ENCODE measurements at regions not wholly inside any gene's neighbourhood (a gene's known extent, or its start where the extent isn't known, plus 50 kb on each side); places are given as distances from the start of the nearest gene placed in this dataset.
"Not testable (repeated sequence)": the region's sequence is repeated elsewhere in the genome, so short reads cannot be mapped to it uniquely, and the experiment has no call there.

GRCh38 chr13:73520135-73520534, 461.3 kb downstream of the KLF5 start:
- not testable (repeated sequence) for H3K36me3 Mint-ChIP-seq (ENCODE audit: low read depth); H3K27me3 Mint-ChIP-seq (ENCODE audit: insufficient read depth); H3K9me3 Mint-ChIP-seq; H3K27ac Mint-ChIP-seq; DNase-seq (ENCODE audit: low spot score)
- H3K4me3 Mint-ChIP-seq, result peak overlapping the region; percentile 65
- peaks cover 22% of the 10 kb centered on the region for H3K4me1 Mint-ChIP-seq (ENCODE audit: low read depth)
- intact Hi-C loops (cut with micrococcal nuclease), result loop anchor here (2.0 kb wide), 1 partner anchor 195 kb away; no protein-coding TSS in a partner anchor

- intact Hi-C loops (cut with micrococcal nuclease), result loop anchor here (2.0 kb wide), 1 partner anchor 195 kb away; no protein-coding TSS in a partner anchor
- H3K9me3 Mint-ChIP-seq, result no peaks in the 10 kb centered on the region
- DNase-seq (ENCODE audit: low spot score), result no peak
- peaks cover 22% of the 10 kb centered on the region for H3K4me1 Mint-ChIP-seq (ENCODE audit: low read depth)
- H3K4me3 Mint-ChIP-seq, result no peak overlapping the region
- H3K36me3 Mint-ChIP-seq (ENCODE audit: low read depth), result no peaks in the 10 kb centered on the region
- H3K27ac Mint-ChIP-seq, result no peak overlapping the region
- H3K27me3 Mint-ChIP-seq (ENCODE audit: insufficient read depth), result no peaks in the 10 kb centered on the region
Measured at GRCh38 chr13:73519396-73520116, 460.8 kb downstream of the KLF5 start.

DNA sequence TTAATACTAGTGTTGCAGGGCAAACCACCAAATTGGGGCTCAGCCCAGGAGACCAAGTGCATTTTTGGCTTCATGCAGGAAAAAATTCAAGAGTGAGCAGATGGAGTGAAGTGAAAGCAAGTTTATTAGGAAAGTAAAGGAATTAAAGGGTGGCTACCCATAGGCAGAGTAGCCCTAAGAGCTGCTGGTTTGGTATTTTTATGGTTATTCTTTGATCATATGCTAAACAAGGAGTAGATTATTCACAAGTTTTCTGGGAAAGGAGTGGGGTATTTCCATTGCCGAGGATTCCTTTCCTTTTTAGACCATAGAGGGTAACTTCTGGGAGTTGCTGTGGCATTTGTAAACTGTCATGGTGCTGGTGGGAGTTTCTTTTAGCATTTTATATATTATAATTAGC, 459.0 kb downstream of the KLF5 start:
- no peaks in the 10 kb centered on the region for H3K9me3 Mint-ChIP-seq
- peaks cover 6% of the 10 kb centered on the region for H3K27me3 Mint-ChIP-seq (ENCODE audit: insufficient read depth)
- DNase-seq (ENCODE audit: low spot score), result no peak
- no peaks in the 10 kb centered on the region for H3K36me3 Mint-ChIP-seq (ENCODE audit: low read depth)
- no peak overlapping the region for H3K4me3 Mint-ChIP-seq
- H3K27ac Mint-ChIP-seq, result no peak overlapping the region
- intact Hi-C loops (cut with micrococcal nuclease), result no loop called here
- H3K4me1 Mint-ChIP-seq (ENCODE audit: low read depth), result peaks cover 22% of the 10 kb centered on the region

DNA sequence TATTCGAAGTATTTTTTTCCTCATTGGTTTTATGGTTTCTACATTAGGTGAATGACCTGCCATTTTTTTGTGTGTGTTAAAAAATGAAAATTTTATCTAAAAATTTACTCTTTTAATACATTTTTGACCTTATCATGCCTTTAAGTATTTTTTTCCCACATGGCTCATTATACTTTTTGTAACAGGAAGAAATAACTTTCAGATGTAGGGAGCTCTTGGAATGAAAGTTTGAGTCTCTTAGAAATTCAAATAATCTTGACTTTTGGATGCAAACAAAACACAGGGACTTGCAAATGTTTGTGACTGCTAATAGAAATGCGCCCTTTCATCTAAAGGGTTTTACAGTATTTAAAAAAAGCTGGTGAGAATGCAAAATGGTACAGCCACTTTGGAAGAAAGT, 457.9 kb downstream of the KLF5 start:
- peaks cover 6% of the 10 kb centered on the region for H3K27me3 Mint-ChIP-seq (ENCODE audit: insufficient read depth)
- H3K4me3 Mint-ChIP-seq, result no peak overlapping the region
- no peak overlapping the region for H3K27ac Mint-ChIP-seq
- no peaks in the 10 kb centered on the region for H3K36me3 Mint-ChIP-seq (ENCODE audit: low read depth)
- peaks cover 20% of the 10 kb centered on the region for H3K4me1 Mint-ChIP-seq (ENCODE audit: low read depth)
- intact Hi-C loops (cut with micrococcal nuclease), result no loop called here
- H3K9me3 Mint-ChIP-seq, result no peaks in the 10 kb centered on the region
- DNase-seq (ENCODE audit: low spot score), result no peak

DNA sequence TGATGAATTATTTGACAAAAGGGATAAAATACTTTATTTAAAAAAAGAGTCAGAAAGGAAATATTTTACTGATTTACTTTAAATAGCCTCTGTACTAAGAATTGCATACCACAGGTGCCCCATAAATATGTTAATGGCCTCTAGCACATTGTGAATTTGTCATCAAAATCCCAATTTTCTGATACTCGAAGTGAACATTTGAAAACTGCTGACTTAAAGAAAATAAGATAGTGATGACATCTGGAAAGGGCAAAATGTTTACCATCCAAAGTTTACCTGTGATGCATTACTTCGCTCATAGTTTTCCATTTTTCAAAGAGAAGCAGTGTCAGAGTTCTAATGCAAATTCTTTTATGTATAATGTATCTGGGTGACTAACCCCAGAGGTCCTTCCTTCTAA, 455.4 kb downstream of the KLF5 start:
- Mint-ChIP-seq H3K27ac (no peak overlapping the region), H3K4me3 (no peak overlapping the region), H3K9me3 (no peaks in the 10 kb centered on the region), H3K36me3 (ENCODE audit: low read depth) (no peaks in the 10 kb centered on the region), H3K4me1 (ENCODE audit: low read depth) (no peaks in the 10 kb centered on the region), H3K27me3 (ENCODE audit: insufficient read depth) (peaks cover 6% of the 10 kb centered on the region)
- intact Hi-C loops (cut with micrococcal nuclease), result no loop called here
- DNase-seq (ENCODE audit: low spot score), result no peak

DNA sequence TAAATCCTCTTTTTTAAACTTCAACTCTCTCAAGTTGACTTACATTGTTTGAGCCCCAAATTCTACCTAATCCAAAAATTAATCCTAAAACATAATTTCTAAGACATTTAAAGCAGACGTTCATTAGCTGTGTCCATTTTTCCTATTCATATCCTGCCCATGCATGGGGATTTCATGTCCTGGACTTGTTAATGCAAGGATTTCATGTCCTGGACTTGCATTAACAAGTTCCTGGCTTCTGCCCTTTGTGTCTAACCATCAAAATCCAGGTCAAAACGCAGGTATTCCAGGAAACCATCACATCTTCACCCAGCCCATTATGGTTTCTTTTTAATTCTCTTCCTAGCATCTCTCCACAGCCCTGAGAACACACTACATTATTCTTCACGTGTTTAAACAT, 454.9 kb downstream of the KLF5 start:
- H3K36me3 Mint-ChIP-seq (ENCODE audit: low read depth), result no peaks in the 10 kb centered on the region
- no peaks in the 10 kb centered on the region for H3K4me1 Mint-ChIP-seq (ENCODE audit: low read depth)
- H3K9me3 Mint-ChIP-seq, result no peaks in the 10 kb centered on the region
- intact Hi-C loops (cut with micrococcal nuclease), result no loop called here
- H3K27me3 Mint-ChIP-seq (ENCODE audit: insufficient read depth), result peaks cover 6% of the 10 kb centered on the region
- no peak overlapping the region for H3K27ac Mint-ChIP-seq
- no peak for DNase-seq (ENCODE audit: low spot score)
- H3K4me3 Mint-ChIP-seq, result no peak overlapping the region

DNA sequence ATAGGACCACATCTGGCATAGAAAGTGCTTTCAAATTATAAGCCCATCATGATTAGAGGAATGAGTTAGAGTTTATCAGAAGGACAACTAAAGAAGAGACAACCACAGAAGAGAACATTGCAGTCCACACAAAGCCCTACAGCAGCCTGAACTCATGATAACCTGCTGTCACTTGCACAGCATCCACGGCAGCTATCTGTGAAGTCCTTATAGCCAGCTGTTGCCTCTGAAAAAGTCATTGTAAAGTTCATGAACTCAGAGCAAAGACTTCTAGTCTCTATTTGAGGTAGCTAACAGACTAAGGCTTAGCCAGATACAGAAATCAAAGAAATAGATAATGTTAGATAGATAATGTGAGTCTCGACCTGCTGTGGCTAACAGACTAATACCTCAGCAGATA, 450.0 kb downstream of the KLF5 start:
- intact Hi-C loops (cut with micrococcal nuclease), result no loop called here
- Mint-ChIP-seq H3K27me3 (ENCODE audit: insufficient read depth) (peaks cover 4% of the 10 kb centered on the region), H3K27ac (no peak overlapping the region), H3K4me3 (no peak overlapping the region), H3K9me3 (no peaks in the 10 kb centered on the region), H3K4me1 (ENCODE audit: low read depth) (no peaks in the 10 kb centered on the region), H3K36me3 (ENCODE audit: low read depth) (no peaks in the 10 kb centered on the region)
- no peak for DNase-seq (ENCODE audit: low spot score)

DNA sequence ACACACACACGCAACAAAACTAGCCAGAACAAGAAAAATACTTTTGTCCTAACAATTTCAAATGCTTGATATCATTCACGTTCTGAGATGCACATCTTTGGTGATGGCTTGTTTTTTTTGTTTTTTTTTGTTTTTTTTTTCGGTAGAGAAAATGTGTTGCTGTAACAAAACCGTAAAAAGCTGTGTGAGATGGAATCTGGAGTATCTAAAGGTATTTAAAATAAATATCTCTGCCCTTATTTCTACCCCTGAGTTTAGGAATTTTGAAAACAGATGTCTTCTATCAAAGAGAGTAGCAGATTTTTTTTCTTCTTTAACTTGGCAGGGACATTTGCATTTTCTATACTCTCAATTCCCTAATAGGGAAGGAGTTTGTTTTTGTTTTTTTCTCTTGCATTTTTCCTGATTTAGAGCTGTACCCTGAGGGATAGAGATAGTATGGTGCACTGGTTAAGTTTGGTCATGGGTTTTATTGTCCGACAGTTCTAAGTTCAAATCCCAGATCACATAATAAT, 446.6 kb downstream of the KLF5 start:
- Mint-ChIP-seq H3K4me1 (ENCODE audit: low read depth) (no peaks in the 10 kb centered on the region), H3K27me3 (ENCODE audit: insufficient read depth) (no peaks in the 10 kb centered on the region), H3K36me3 (ENCODE audit: low read depth) (no peaks in the 10 kb centered on the region), H3K4me3 (no peak overlapping the region), H3K27ac (no peak overlapping the region), H3K9me3 (no peaks in the 10 kb centered on the region)
- DNase-seq (ENCODE audit: low spot score), result no peak
- intact Hi-C loops (cut with micrococcal nuclease), result no loop called here

GRCh38 chr13:73499695-73500094, 440.9 kb downstream of the KLF5 start:
- no peak overlapping the region for H3K4me3 Mint-ChIP-seq
- no peaks in the 10 kb centered on the region for H3K4me1 Mint-ChIP-seq (ENCODE audit: low read depth)
- H3K27ac Mint-ChIP-seq, result no peak overlapping the region
- intact Hi-C loops (cut with micrococcal nuclease), result no loop called here
- no peak for DNase-seq (ENCODE audit: low spot score)
- no peaks in the 10 kb centered on the region for H3K36me3 Mint-ChIP-seq (ENCODE audit: low read depth)
- H3K9me3 Mint-ChIP-seq, result no peaks in the 10 kb centered on the region
- no peaks in the 10 kb centered on the region for H3K27me3 Mint-ChIP-seq (ENCODE audit: insufficient read depth)

- H3K27ac Mint-ChIP-seq, result no peak overlapping the region
- intact Hi-C loops (cut with micrococcal nuclease), result no loop called here
- DNase-seq (ENCODE audit: low spot score), result no peak
- no peaks in the 10 kb centered on the region for H3K36me3 Mint-ChIP-seq (ENCODE audit: low read depth)
- H3K27me3 Mint-ChIP-seq (ENCODE audit: insufficient read depth), result no peaks in the 10 kb centered on the region
- H3K4me3 Mint-ChIP-seq, result no peak overlapping the region
- H3K4me1 Mint-ChIP-seq (ENCODE audit: low read depth), result peaks cover 6% of the 10 kb centered on the region
- H3K9me3 Mint-ChIP-seq, result no peaks in the 10 kb centered on the region
Measured at GRCh38 chr13:73497430-73497829, 438.6 kb downstream of the KLF5 start.

DNA sequence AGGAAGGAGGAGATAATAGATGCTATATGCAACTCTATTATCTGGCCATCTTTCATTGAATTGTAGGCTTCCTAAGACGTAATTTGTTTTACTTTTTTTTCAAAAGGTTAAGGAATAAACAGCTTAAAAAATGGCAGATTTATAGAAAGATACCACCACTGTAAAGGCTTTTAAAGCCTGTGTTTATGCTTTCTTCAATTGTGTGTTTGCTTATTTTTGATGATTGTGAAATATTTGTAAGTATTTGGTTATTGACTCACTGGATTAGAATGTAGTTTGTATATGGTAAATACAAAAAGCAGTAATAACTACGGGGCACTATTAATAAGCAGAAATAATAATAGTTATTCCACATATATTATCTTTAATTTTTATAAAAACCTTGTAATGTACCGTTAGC, 437.9 kb downstream of the KLF5 start:
- Mint-ChIP-seq H3K4me3 (no peak overlapping the region), H3K36me3 (ENCODE audit: low read depth) (no peaks in the 10 kb centered on the region), H3K9me3 (no peaks in the 10 kb centered on the region), H3K4me1 (ENCODE audit: low read depth) (peaks cover 6% of the 10 kb centered on the region), H3K27ac (no peak overlapping the region), H3K27me3 (ENCODE audit: insufficient read depth) (no peaks in the 10 kb centered on the region)
- intact Hi-C loops (cut with micrococcal nuclease), result no loop called here
- no peak for DNase-seq (ENCODE audit: low spot score)

GRCh38 chr13:73492811-73493210, 434.0 kb downstream of the KLF5 start:
- Mint-ChIP-seq H3K27me3 (ENCODE audit: insufficient read depth) (no peaks in the 10 kb centered on the region), H3K27ac (no peak overlapping the region), H3K4me1 (ENCODE audit: low read depth) (peaks cover 6% of the 10 kb centered on the region), H3K36me3 (ENCODE audit: low read depth) (no peaks in the 10 kb centered on the region), H3K9me3 (peaks cover 13% of the 10 kb centered on the region), H3K4me3 (no peak overlapping the region)
- DNase-seq (ENCODE audit: low spot score), result no peak
- intact Hi-C loops (cut with micrococcal nuclease), result no loop called here

DNA sequence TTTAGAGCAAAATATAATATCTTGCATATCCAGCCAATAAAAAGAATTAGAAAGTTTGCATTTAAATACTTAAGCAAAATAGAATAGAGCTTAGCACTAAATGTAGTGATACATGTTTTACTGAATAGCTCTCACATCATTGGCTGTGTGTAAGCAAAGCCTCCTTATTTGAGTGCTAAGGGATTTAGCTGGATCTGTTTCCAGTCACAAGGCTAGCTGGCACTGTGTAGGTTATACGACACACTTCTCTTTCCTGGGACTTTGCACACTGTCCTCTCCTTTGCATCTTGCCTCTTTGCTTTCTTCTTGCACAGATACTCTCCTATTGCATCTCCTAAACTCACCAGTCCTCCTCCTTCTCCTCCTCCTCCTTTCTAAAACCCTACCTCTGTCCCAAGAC, 423.8 kb downstream of the KLF5 start:
- Mint-ChIP-seq H3K4me1 (ENCODE audit: low read depth) (no peaks in the 10 kb centered on the region), H3K9me3 (no peaks in the 10 kb centered on the region), H3K36me3 (ENCODE audit: low read depth) (no peaks in the 10 kb centered on the region), H3K27ac (no peak overlapping the region), H3K4me3 (no peak overlapping the region), H3K27me3 (ENCODE audit: insufficient read depth) (no peaks in the 10 kb centered on the region)
- intact Hi-C loops (cut with micrococcal nuclease), result no loop called here
- no peak for DNase-seq (ENCODE audit: low spot score)
